Retinal pigment epithelial cell (primary cell): ENCODE measurements at regions not wholly inside any gene's neighbourhood (a gene's known extent, or its start where the extent isn't known, plus 50 kb on each side); places are given as distances from the start of the nearest gene placed in this dataset.
"Not testable (repeated sequence)": the region's sequence is repeated elsewhere in the genome, so short reads cannot be mapped to it uniquely, and the experiment has no call there.

ENCODE experiments used
- DNase-seq: peaks from one replicate; pipeline ENCODE4 v3.0.0-alpha.2; 2010; ENCODE audit warnings: low read depth
- H3K4me3 ChIP-seq: 2 replicates; pipeline ENCODE4 v1.5.1; 2011; ENCODE audit warnings: mild to moderate bottlenecking, low read length, control low read depth, moderate library complexity
- TF ChIP-seq, protein P1 (sequence below): conservative IDR thresholded peaks from 2 replicates; pipeline ENCODE4 v1.5.1; 2011; ENCODE audit warnings: low read depth, low read length, control low read depth, inconsistent platforms

- no peak overlapping the region for H3K4me3 ChIP-seq
- DNase-seq: no peak
Measured at GRCh38 chr16:51523400-51523799, 372.3 kb upstream of the SALL1 start.

GRCh38 chr16:51522902-51523301 is 371.8 kb upstream of the SALL1 start:
- TF ChIP-seq, protein P1, sequence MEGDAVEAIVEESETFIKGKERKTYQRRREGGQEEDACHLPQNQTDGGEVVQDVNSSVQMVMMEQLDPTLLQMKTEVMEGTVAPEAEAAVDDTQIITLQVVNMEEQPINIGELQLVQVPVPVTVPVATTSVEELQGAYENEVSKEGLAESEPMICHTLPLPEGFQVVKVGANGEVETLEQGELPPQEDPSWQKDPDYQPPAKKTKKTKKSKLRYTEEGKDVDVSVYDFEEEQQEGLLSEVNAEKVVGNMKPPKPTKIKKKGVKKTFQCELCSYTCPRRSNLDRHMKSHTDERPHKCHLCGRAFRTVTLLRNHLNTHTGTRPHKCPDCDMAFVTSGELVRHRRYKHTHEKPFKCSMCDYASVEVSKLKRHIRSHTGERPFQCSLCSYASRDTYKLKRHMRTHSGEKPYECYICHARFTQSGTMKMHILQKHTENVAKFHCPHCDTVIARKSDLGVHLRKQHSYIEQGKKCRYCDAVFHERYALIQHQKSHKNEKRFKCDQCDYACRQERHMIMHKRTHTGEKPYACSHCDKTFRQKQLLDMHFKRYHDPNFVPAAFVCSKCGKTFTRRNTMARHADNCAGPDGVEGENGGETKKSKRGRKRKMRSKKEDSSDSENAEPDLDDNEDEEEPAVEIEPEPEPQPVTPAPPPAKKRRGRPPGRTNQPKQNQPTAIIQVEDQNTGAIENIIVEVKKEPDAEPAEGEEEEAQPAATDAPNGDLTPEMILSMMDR: no peak
- H3K4me3 ChIP-seq: no peak overlapping the region
- DNase-seq: no peak

More at GRCh38 chr16:51523400-51523799, 372.3 kb upstream of the SALL1 start:
- TF ChIP-seq, protein P1: no peak

- DNase-seq: not testable (repeated sequence)
Measured at GRCh38 chr16:51516960-51517359, 365.9 kb upstream of the SALL1 start.

GRCh38 chr16:51510416-51510815 is 359.3 kb upstream of the SALL1 start:
- TF ChIP-seq, protein P1: no peak
- H3K4me3 ChIP-seq: no peak overlapping the region

More at GRCh38 chr16:51516960-51517359, 365.9 kb upstream of the SALL1 start:
- not testable (repeated sequence) for H3K4me3 ChIP-seq

DNA sequence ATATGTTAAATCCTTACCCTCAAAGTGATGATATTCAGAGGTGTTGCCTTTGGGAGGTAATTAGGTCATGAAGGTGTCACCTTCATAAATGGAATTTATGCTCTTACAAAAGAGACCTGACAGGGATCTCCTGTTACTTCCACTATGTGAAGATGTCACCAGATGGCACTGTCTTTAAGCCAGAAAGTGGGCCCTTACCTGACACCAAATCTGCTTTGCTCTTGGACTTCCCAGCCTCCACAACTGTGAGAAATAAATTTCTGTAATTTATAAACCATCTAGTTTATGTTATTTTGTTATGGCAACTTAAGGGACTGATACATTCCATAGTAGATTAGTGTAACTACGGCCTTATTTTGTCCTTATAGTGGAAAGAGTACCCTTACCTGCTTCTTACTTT is 358.3 kb upstream of the SALL1 start:
- H3K4me3 ChIP-seq: no peak overlapping the region
- no peak for DNase-seq
- TF ChIP-seq, protein P1: no peak

More at GRCh38 chr16:51510416-51510815, 359.3 kb upstream of the SALL1 start:
- DNase-seq: no peak

GRCh38 chr16:51508490-51509212 is 357.6 kb upstream of the SALL1 start:
- no peak overlapping the region for H3K4me3 ChIP-seq
- no peak for DNase-seq
- TF ChIP-seq, protein P1: no peak

- no peak for DNase-seq
- TF ChIP-seq, protein P1: no peak
- no peak overlapping the region for H3K4me3 ChIP-seq
Measured at GRCh38 chr16:51507286-51507685, 356.2 kb upstream of the SALL1 start.

DNA sequence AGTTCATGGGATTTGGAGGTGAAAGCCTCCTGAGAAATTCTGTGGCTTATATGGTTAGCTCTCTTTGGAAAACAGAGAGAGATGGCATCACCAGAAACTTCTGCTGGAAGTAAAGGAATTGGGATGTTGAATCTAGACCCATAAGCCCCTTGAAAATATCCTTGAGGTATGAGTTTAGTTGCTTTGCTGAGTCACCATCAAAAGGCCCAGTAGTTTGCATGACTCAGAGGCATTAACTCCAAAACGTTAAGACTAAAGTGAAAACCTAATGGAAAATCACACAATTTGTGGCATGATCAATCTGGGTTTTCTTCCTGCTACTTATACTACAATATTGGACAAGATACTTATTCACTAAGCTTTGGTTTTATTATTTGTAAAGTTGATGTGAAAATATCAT is 349.2 kb upstream of the SALL1 start:
- DNase-seq: peak; percentile 12
- H3K4me3 ChIP-seq: no peak overlapping the region
- TF ChIP-seq, protein P1: no peak
